Activated CD4-positive, alpha-beta T cell treated with anti-CD3 and anti-CD28 coated beads for 36 hours (primary cell): ENCODE measurements at regions not wholly inside any gene's neighbourhood (a gene's known extent, or its start where the extent isn't known, plus 50 kb on each side); places are given as distances from the start of the nearest gene placed in this dataset.

Source experiments
- ATAC-seq: fragments of 200-7000 bp; cut with Tn5 transposase; one replicate; pipeline ENCODE4 v1.10.0; 2021; ENCODE audit warnings: mild to moderate bottlenecking, moderate library complexity
- CTCF ChIA-PET: fragments of 350-600 bp; sonication (Branson Sonifier 250); formaldehyde crosslinking; loops from one replicate; lab custom pipeline; 2021; ENCODE audit warnings: antibody characterized with exemption; lab: Charles Lee
- POLR2A ChIA-PET: fragments of 350-600 bp; sonication (Branson Sonifier 250); formaldehyde crosslinking; loops from one replicate; lab custom pipeline; 2021; ENCODE audit warnings: antibody characterized with exemption, inconsistent platforms; lab: Charles Lee
- DNase-seq: peaks from one replicate; pipeline ENCODE4 v3.0.0-alpha.2; 2020
- H3K27ac Mint-ChIP-seq: one replicate; pipeline ENCODE4 v1.8.0; 2021; ENCODE audit warnings: mixed read lengths
- H3K27me3 Mint-ChIP-seq: one replicate; pipeline ENCODE4 v1.8.0; 2021; ENCODE audit warnings: mixed read lengths
- H3K36me3 Mint-ChIP-seq: one replicate; pipeline ENCODE4 v1.8.0; 2021; ENCODE audit warnings: low read depth, mixed read lengths
- H3K4me1 Mint-ChIP-seq: one replicate; pipeline ENCODE4 v1.8.0; 2021; ENCODE audit warnings: mixed read lengths
- H3K4me3 Mint-ChIP-seq: one replicate; pipeline ENCODE4 v1.8.0; 2021; ENCODE audit warnings: mild to moderate bottlenecking, moderate library complexity, mixed read lengths
- H3K9me3 Mint-ChIP-seq: one replicate; pipeline ENCODE4 v1.8.0; 2021; ENCODE audit warnings: low read depth, mixed read lengths
- intact Hi-C, 2 experiments: fragments of 100-400 bp; cut with DNase I in 1 of 2; cut with micrococcal nuclease in 1 of 2; formaldehyde crosslinking; loops; one replicate each; pipeline versions ENCODE4 v1.14.2 to v1.15.1; 2022 to 2024; cut with DNase I, micrococcal nuclease

DNA sequence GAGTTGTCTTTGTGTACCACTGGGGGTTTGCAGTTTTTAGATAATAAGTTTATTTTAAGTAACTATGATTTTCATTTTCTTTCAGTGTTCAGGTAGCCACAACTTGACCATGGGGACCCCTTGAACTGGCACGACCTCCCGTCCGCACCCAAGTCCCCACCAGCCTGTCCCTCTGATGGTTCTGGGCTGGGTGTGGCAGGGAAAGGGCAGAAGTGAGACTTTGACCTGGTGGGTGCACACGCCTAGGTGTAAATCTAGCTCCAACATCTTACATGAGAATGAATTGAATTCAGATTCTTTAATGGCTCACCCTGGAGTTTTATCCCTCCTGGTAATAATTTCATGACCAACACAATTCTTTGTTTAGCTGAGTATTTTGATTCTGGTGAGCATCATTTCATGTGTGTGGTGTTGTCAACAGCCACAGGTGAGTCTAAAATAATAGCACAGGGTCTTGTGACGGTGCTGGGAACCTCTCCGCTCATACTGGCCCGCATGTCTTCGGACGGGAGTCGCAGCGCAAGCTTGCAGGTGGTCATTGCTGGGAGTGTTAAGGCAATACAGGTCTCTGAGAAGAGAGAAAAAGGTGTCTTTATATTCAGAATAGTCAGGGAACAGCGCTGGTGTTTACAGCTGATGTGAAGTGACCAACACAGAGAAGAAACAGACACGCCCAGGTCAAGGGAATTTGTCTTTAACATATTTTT lies 50.8 kb upstream of the POFUT2 start:
- intact Hi-C loops = no loop called here
- ChIA-PET CTCF (interaction anchor here (1.3 kb wide), 1 partner anchor 46 kb away, joined by 4 read pairs; no protein-coding TSS in a partner anchor), POLR2A (no interaction called here)
- Mint-ChIP-seq H3K9me3 (no peaks in the 10 kb centered on the region), H3K27me3 (peaks cover 4% of the 10 kb centered on the region), H3K27ac (no peak overlapping the region), H3K4me1 (peaks cover 3% of the 10 kb centered on the region), H3K4me3 (no peak overlapping the region), H3K36me3 (no peaks in the 10 kb centered on the region)
- DNase-seq (no peak), ATAC-seq (no peak)

DNA sequence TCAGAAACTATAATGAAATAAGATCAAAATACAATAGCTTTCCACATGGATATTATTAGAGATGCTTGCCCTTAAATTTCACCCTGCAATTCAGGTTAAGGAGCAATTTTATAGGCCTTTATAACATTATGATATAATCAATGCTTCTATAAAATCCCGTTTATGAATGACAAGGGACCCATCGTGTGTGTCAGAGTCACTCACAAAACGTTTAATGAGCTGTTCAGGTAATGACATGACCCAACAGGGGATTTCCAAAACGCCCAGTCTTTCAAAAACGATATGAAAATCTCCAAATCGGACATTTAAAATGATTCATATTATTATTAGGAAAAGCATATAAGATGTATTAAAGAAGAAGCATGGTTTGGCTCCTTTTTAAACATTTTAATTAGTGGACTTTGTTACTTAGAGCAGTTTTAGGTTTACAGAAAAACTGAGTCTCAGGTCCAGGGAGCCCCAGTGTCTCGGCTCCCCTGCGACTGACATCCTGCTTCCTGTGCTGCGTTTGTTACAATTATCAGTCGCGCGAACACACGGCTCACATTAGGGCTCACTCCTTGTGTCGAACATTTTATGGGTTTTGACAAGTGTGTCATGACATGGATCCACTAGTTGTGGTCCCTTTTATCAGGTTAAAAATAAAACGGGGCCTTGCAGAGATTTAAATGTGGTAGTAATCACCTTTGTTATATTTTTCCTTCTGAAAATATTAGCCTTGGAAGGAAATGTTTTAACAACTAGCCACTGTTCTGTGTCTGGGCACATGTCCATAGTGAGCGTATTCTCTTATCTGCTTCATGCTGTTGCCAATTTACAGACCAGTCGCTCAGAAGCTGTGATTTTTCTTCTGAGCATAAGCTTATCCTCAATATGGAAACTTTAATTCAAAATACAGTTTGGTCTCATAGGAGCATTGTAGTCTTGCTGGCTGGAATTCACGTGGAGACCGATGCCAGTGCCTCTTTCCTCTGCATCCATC lies 52.0 kb upstream of the POFUT2 start:
- DNase-seq (peak; percentile 32), ATAC-seq (peak; percentile 76)
- Mint-ChIP-seq H3K4me1 (peaks cover 3% of the 10 kb centered on the region), H3K36me3 (no peaks in the 10 kb centered on the region), H3K4me3 (no peak overlapping the region), H3K27ac (no peak overlapping the region), H3K9me3 (no peaks in the 10 kb centered on the region), H3K27me3 (peaks cover 4% of the 10 kb centered on the region)
- CTCF ChIA-PET = interaction anchor here (0.9 kb wide), 1 partner anchor 100 kb away, joined by 4 read pairs; no protein-coding TSS in a partner anchor
- POLR2A ChIA-PET = no interaction called here
- intact Hi-C loops = no loop called here

DNA sequence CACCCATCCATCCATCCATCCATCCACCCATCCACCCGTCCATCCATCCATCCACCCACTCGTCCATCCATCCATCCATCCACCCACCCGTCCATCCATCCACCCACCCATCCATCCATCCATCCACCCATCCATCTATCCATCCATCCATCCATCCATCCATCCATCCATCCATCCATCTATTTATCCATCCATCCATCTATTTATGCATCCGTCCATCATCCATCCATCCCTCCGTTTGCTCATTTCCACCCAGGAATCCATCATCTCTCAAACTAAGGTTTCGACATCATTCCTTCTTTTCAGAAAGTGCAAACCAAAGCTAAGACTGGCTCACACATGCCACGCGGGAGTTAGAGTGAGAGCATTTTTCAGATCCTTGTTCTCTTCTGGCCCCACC lies 52.8 kb upstream of the POFUT2 start:
- H3K36me3 Mint-ChIP-seq = no peaks in the 10 kb centered on the region
- H3K27ac Mint-ChIP-seq = no peak overlapping the region
- ATAC-seq = no peak
- no peaks in the 10 kb centered on the region for H3K9me3 Mint-ChIP-seq
- intact Hi-C loops = no loop called here
- peaks cover 4% of the 10 kb centered on the region for H3K27me3 Mint-ChIP-seq
- H3K4me1 Mint-ChIP-seq = peaks cover 3% of the 10 kb centered on the region
- no peak overlapping the region for H3K4me3 Mint-ChIP-seq
- DNase-seq = no peak
- CTCF ChIA-PET = no interaction called here
- POLR2A ChIA-PET = no interaction called here

DNA sequence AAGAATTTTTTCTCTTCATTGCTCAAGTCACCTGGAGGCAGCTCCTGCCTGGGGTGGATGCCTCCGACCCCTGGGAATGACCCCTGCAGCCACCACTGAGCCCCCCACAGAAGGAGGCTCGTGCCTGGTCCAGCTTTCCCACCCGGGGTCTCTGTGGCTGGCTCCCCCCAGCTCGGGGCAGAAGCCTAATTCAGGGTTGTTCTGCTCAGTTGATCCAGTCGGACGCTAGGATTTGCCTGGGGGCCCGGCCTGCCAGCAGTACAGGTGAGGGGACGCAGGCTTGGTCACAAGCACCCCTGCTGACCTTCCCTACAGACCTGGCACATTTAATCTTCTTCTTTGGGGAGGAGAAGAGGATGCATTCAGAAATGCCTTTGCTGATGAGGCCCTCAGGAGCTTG lies 53.6 kb upstream of the POFUT2 start:
- POLR2A ChIA-PET = no interaction called here
- Mint-ChIP-seq H3K9me3 (no peaks in the 10 kb centered on the region), H3K36me3 (no peaks in the 10 kb centered on the region), H3K4me3 (no peak overlapping the region), H3K4me1 (peaks cover 3% of the 10 kb centered on the region), H3K27me3 (peaks cover 4% of the 10 kb centered on the region), H3K27ac (no peak overlapping the region)
- intact Hi-C loops = no loop called here
- CTCF ChIA-PET = no interaction called here
- DNase-seq (no peak), ATAC-seq (no peak)

DNA sequence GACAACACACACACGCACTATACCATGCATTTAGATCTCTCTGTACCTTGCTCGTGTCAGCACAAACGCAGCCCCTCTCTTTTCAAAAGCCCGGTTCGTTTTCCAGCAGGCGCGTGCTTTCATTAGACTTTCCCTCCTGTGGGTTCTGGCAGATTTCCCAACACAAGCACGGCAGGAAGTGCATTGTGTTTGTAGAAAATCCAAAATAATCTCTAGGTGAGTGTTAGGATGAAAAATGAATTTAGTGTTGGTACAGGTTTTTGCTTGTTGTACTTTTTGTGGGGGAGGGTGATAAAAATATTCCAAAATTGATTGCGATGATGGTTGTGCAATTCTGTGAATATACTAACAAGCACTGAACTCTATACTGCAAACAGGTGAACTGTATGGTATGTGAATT lies 54.1 kb upstream of the POFUT2 start:
- CTCF ChIA-PET = no interaction called here
- DNase-seq (no peak), ATAC-seq (no peak)
- Mint-ChIP-seq H3K36me3 (no peaks in the 10 kb centered on the region), H3K4me3 (no peak overlapping the region), H3K4me1 (peaks cover 3% of the 10 kb centered on the region), H3K9me3 (no peaks in the 10 kb centered on the region), H3K27ac (no peak overlapping the region), H3K27me3 (peaks cover 4% of the 10 kb centered on the region)
- POLR2A ChIA-PET = no interaction called here
- intact Hi-C loops = no loop called here

DNA sequence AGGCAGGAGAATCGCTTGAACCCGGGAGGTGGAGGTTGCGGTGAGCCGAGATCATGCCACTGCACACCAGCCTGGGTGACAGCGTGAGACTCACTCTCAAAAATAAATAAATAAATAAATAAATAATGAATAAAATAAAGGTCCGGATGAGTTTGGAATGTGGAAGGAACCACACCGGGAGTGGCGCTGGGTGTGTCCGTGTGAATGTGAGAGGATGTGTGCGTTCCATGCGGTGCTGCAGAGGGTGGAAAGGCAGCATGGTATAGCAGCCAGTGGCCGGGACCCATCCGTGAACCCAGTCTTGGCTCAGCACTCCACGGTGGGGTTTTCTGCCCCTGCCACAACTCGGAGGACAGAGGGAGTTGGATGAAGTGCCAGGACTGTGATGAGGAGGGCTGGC lies 56.2 kb upstream of the POFUT2 start:
- Mint-ChIP-seq H3K27me3 (peaks cover 4% of the 10 kb centered on the region), H3K9me3 (no peaks in the 10 kb centered on the region), H3K36me3 (no peaks in the 10 kb centered on the region), H3K4me3 (no peak overlapping the region), H3K4me1 (peaks cover 3% of the 10 kb centered on the region), H3K27ac (no peak overlapping the region)
- ChIA-PET CTCF (interaction anchor here (0.6 kb wide), 1 partner anchor 139 kb away, joined by 3 read pairs; no protein-coding TSS in a partner anchor), POLR2A (no interaction called here)
- no peak for ATAC-seq
- DNase-seq = no peak
- intact Hi-C loops = no loop called here

DNA sequence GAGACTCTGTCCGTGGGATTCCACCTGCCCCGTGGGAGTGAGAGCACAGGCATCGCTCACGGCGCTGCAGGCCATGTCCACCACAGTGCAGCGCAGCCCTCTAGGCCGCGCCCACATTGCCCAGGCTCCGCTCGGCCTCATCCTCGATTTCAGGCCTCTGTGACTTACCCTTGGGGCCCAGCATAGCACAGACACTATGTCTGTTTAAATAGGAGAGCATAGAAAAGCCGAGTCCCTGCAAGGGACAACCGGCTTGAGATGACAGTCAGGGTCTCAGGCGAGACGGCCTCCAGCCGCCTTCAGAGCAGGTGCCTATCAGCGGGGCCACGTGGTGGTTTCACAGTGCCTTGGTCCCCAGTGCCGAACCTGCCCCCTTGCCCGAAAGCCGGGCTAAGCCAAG lies 56.9 kb upstream of the POFUT2 start:
- ATAC-seq (no peak), DNase-seq (no peak)
- no peak overlapping the region for H3K4me3 Mint-ChIP-seq
- no peaks in the 10 kb centered on the region for H3K36me3 Mint-ChIP-seq
- ChIA-PET POLR2A (no interaction called here), CTCF (interaction anchor here (1.0 kb wide), 1 partner anchor 52 kb away, joined by 3 read pairs; no protein-coding TSS in a partner anchor)
- H3K27ac Mint-ChIP-seq = no peak overlapping the region
- intact Hi-C loops = no loop called here
- peaks cover 4% of the 10 kb centered on the region for H3K27me3 Mint-ChIP-seq
- H3K4me1 Mint-ChIP-seq = peaks cover 3% of the 10 kb centered on the region
- H3K9me3 Mint-ChIP-seq = no peaks in the 10 kb centered on the region

DNA sequence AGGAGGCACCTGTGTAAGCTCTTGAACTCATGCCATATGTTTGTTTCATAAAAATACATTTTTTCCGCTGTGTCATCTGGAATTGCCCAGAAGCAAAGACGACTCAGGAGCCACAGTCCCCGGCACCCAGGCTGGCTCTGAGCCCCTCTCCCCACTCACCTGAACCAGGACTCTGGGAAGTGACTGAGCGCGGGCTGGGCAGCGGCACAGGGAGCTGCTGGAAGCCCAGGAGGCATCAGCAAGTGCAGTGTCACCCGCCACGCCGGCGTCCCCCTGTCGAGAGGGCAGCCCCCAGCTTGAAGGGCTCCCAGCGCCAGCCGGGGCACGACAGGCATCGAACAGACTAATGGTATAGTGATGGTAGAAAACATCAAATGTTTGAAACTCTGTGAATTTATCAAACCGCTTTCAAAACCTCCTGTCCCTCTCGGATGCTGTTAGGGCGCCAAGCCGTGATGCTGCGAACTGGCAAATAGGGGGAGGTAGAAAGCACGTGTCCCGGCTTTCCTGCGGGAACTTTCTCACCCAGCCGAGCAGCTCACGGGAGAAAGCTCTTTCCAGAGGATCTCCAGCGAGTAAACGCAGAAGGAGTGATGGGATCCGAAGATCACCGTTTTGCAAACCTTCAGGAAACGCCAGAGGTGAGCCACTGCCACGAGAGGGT lies 57.8 kb upstream of the COL18A1 start:
- Mint-ChIP-seq H3K4me3 (no peak overlapping the region), H3K27ac (no peak overlapping the region), H3K4me1 (no peaks in the 10 kb centered on the region), H3K9me3 (no peaks in the 10 kb centered on the region), H3K36me3 (no peaks in the 10 kb centered on the region), H3K27me3 (peaks cover 2% of the 10 kb centered on the region)
- DNase-seq = no peak
- intact Hi-C loops = no loop called here
- ATAC-seq = no peak
- ChIA-PET POLR2A (no interaction called here), CTCF (interaction anchor here (0.6 kb wide), 1 partner anchor 125 kb away, joined by 3 read pairs; no protein-coding TSS in a partner anchor)

DNA sequence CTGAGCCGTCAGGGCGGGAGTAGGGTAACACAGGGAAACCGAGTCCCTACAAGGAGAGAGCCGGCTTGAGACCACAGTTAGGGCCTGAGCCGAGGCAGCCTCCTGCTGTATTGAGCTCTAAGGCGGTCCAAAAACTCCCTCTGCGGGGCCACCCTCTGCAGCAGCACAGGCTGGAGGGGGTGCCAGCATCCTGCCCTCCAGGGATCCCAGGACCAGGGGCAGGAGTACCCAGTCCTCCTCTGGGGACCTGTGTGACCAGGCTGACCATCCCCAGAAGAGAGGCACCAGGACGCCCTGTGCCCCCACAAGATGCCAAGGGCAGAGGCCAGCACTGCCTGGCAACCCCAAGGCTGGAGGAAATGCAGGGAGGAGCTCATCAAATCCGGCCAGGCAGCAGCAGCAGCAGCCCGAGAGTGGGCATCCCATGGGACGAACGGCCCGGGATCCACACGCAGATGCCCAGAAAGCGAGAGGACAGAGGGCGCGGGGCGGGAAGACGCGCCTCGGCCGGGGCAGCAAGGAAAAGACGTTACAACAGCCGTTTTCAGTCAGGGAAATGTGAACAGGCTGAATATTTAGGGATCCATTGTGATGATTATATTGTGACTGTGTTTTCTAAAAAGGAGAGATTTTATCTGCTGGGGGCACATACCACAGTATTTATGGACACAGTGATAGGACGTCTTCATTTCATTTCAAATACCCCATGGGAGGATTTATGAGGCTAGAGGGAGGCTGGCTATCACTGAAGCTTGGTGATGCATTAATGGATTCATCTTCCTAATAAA lies 57.1 kb upstream of the COL18A1 start:
- intact Hi-C loops = no loop called here
- no peaks in the 10 kb centered on the region for H3K4me1 Mint-ChIP-seq
- H3K9me3 Mint-ChIP-seq = no peaks in the 10 kb centered on the region
- CTCF ChIA-PET = no interaction called here
- DNase-seq (no peak), ATAC-seq (no peak)
- no peaks in the 10 kb centered on the region for H3K36me3 Mint-ChIP-seq
- no peak overlapping the region for H3K4me3 Mint-ChIP-seq
- no peak overlapping the region for H3K27ac Mint-ChIP-seq
- peaks cover 2% of the 10 kb centered on the region for H3K27me3 Mint-ChIP-seq
- POLR2A ChIA-PET = no interaction called here

DNA sequence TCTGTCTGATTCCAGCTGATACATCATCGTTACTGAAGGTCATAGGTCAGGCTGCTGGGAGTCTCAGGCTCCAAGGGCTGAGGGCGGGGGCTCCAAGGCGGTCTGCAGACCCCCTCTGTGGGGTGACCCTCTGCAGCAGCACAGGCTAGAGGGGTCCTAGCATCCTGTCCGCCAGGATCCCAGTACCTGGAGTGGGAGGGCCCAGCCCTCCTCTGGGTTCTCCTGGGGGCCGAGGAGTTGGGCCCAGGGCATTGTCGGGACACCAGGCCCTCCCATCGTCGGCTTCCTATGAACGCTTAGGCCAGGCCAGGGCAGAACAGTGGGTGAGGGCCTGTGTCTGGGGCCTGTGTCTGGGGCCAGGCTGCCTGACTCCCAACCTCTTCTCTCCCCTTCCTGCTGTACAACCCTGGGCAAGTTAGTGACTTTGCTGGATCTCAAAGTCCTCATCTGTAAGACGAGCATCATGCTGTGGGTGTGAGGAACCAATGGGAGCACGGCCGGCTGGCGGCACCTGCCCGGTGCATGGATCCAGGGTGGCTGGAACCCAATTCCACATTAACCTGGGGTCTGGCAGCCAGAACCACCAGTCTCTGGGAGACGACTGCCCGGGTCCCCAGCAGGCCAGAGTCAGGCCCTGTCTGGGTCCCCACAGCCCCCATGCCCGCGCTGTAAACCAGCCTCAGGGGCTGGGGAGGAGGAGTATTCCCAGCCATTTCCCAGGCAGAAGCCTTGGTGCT lies 56.2 kb upstream of the COL18A1 start:
- ChIA-PET CTCF (no interaction called here), POLR2A (no interaction called here)
- Mint-ChIP-seq H3K27ac (no peak overlapping the region), H3K27me3 (peaks cover 3% of the 10 kb centered on the region), H3K9me3 (no peaks in the 10 kb centered on the region), H3K36me3 (no peaks in the 10 kb centered on the region), H3K4me3 (no peak overlapping the region), H3K4me1 (no peaks in the 10 kb centered on the region)
- ATAC-seq (no peak), DNase-seq (no peak)
- intact Hi-C loops = no loop called here
